KMS-11 (cell line): ENCODE measurements at regions not wholly inside any gene's neighbourhood (a gene's known extent, or its start where the extent isn't known, plus 50 kb on each side); places are given as distances from the start of the nearest gene placed in this dataset.

ENCODE experiments used
- H2AFZ ChIP-seq: fragments of 200-600 bp; sonication (generic); 2 replicates; pipeline ENCODE4 v1.6.1; 2016; ENCODE audit warnings: antibody characterized with exemption, mixed run types, low read depth
- H3K27ac ChIP-seq: fragments of 200-600 bp; sonication (generic); 2 replicates; pipeline ENCODE4 v1.6.1; 2016; ENCODE audit warnings: mild to moderate bottlenecking, mixed run types
- H3K27me3 ChIP-seq: fragments of 200-600 bp; sonication (generic); 2 replicates; pipeline ENCODE4 v1.6.1; 2017; ENCODE audit warnings: mild to moderate bottlenecking, low read depth, mixed run types, moderate library complexity; ENCODE audit not compliant: insufficient read depth
- H3K36me3 ChIP-seq: fragments of 200-600 bp; sonication (generic); 2 replicates; pipeline ENCODE4 v1.6.1; 2017; ENCODE audit warnings: mild to moderate bottlenecking, mixed run types; ENCODE audit not compliant: insufficient read depth
- H3K4me1 ChIP-seq: fragments of 200-600 bp; sonication (generic); 2 replicates; pipeline ENCODE4 v1.6.1; 2016; ENCODE audit warnings: mild to moderate bottlenecking, low read depth, mixed run types; ENCODE audit not compliant: poor library complexity, severe bottlenecking
- H3K4me2 ChIP-seq: fragments of 200-600 bp; sonication (generic); 2 replicates; pipeline ENCODE4 v1.7.0; 2016; ENCODE audit warnings: mild to moderate bottlenecking, mixed run types
- H3K4me3 ChIP-seq: fragments of 200-600 bp; sonication (generic); IDR thresholded peaks from 2 replicates; pipeline ENCODE4 v1.6.1; 2017; ENCODE audit warnings: low read depth, low read length, mixed read lengths; ENCODE audit not compliant: insufficient read depth
- H3K79me2 ChIP-seq: fragments of 200-600 bp; sonication (generic); 2 replicates; pipeline ENCODE4 v1.6.1; 2016; ENCODE audit warnings: low read depth, mixed run types; ENCODE audit not compliant: insufficient read depth
- H3K9ac ChIP-seq: fragments of 200-600 bp; sonication (generic); 2 replicates; pipeline ENCODE4 v1.6.1; 2016; ENCODE audit warnings: mild to moderate bottlenecking, mixed run types
- H4K20me1 ChIP-seq: fragments of 200-600 bp; sonication (generic); 2 replicates; pipeline ENCODE4 v1.6.1; 2016; ENCODE audit warnings: mild to moderate bottlenecking, mixed run types; ENCODE audit not compliant: insufficient read depth
- TF ChIP-seq, protein P1 (sequence below): fragments of 200-600 bp; sonication (generic); conservative IDR thresholded peaks from 2 replicates; pipeline ENCODE4 v1.6.1; 2017; ENCODE audit warnings: low read depth, mild to moderate bottlenecking, antibody characterized with exemption, low read length, moderate library complexity, mixed read lengths

DNA sequence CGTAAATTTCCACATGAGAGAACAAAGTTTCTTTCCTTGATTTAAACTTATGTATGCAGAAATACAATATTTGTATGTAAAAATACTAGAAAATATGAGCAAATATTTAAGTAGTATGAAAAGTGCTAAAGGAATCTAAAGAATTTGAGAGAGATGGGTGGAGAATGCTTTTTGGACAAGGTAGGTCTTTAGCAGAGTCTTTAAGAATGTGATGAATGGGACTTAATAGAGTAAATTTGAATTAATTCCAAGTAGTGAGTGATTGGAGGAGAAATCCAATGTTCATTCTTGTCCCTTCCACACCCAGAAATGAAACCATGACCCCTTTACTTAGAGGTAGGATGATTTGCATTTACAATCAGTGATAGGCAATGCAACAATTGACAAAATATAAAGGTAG, 570.9 kb upstream of the ZFP42 start:
- Histone ChIP-seq H2AFZ (no peak overlapping the region), H3K4me3 (no peak overlapping the region), H4K20me1 (no peaks in the 10 kb centered on the region), H3K4me2 (no peak overlapping the region), H3K4me1 (no peaks in the 10 kb centered on the region), H3K27me3 (no peaks in the 10 kb centered on the region), H3K9ac (no peak overlapping the region), H3K79me2 (no peaks in the 10 kb centered on the region), H3K36me3 (no peaks in the 10 kb centered on the region; the same call in 1 of the 2 replicates), H3K27ac (no peak overlapping the region)
- TF ChIP-seq, protein P1, sequence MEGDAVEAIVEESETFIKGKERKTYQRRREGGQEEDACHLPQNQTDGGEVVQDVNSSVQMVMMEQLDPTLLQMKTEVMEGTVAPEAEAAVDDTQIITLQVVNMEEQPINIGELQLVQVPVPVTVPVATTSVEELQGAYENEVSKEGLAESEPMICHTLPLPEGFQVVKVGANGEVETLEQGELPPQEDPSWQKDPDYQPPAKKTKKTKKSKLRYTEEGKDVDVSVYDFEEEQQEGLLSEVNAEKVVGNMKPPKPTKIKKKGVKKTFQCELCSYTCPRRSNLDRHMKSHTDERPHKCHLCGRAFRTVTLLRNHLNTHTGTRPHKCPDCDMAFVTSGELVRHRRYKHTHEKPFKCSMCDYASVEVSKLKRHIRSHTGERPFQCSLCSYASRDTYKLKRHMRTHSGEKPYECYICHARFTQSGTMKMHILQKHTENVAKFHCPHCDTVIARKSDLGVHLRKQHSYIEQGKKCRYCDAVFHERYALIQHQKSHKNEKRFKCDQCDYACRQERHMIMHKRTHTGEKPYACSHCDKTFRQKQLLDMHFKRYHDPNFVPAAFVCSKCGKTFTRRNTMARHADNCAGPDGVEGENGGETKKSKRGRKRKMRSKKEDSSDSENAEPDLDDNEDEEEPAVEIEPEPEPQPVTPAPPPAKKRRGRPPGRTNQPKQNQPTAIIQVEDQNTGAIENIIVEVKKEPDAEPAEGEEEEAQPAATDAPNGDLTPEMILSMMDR, result no peak

DNA sequence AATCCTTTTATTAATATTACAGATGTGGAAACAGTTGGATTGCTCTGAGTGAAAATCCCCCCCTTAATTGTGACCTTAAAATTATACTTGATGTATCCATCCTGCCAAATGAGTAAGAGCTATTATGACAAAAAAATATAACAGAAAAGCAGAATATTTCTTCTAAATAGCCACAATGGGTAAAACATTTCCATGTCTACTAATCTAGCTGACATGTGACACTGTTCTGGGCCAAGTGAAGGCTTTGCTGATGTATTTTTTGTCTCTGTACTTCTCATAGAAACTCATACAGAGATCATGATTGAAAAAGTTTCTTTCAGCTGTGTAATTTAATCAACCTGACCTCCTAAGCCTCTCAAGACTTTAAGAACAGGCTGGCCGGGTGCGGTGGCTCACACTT, 569.1 kb upstream of the ZFP42 start:
- H3K36me3 ChIP-seq, result no peaks in the 10 kb centered on the region; the same call in 1 of the 2 replicates
- H3K9ac ChIP-seq, result no peak overlapping the region
- no peaks in the 10 kb centered on the region for H3K27me3 ChIP-seq
- no peak overlapping the region for H2AFZ ChIP-seq
- H3K4me2 ChIP-seq, result no peak overlapping the region
- H3K4me1 ChIP-seq, result no peaks in the 10 kb centered on the region
- TF ChIP-seq, protein P1, result no peak
- H3K79me2 ChIP-seq, result no peaks in the 10 kb centered on the region
- H3K4me3 ChIP-seq, result no peak overlapping the region
- no peaks in the 10 kb centered on the region for H4K20me1 ChIP-seq
- no peak overlapping the region for H3K27ac ChIP-seq

DNA sequence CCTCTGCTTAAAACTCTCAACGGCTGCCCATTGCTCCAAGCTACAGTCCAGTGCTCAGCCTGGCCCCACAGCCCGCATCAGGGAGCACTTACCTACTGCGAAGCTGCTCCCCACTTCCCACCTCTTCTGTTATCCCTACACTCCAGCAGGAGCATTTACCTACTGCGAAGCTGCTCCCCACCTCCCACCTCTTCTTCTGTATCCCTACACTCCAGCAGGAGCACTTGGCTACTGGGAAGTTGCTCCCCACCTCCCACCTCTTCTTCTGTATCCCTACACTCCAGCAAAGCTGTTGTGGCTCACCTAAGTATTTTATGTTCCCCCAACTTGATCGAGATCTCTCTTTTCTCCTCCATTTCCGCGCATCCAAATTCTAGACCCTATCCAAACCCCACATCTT, 563.3 kb upstream of the ZFP42 start:
- no peaks in the 10 kb centered on the region for H3K36me3 ChIP-seq
- no peak overlapping the region for H3K9ac ChIP-seq
- H3K4me1 ChIP-seq, result no peaks in the 10 kb centered on the region
- no peak overlapping the region for H3K27ac ChIP-seq
- H3K4me2 ChIP-seq, result no peak overlapping the region
- TF ChIP-seq, protein P1, result no peak
- H4K20me1 ChIP-seq, result no peaks in the 10 kb centered on the region
- no peak overlapping the region for H3K4me3 ChIP-seq
- no peaks in the 10 kb centered on the region for H3K27me3 ChIP-seq
- no peaks in the 10 kb centered on the region for H3K79me2 ChIP-seq
- H2AFZ ChIP-seq, result no peak overlapping the region

DNA sequence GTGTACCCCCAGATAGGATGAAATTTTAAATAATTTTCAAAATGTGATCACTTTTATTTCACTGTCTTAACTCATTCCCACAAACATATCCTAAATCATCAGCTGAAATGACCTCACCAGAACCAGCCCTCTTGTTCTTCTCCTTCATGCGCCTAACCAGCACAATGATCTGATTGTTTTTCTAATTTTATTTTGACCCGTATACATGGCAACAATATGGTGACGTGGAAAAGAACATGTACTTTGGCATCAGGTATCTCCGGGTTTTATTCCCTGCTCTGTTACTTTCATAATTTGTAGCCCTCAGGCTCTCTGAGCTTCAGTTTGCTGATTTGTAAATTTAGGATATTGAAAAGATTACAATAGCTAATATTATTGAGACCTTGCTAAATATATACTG, 562.4 kb upstream of the ZFP42 start:
- Histone ChIP-seq H3K79me2 (no peaks in the 10 kb centered on the region), H3K27me3 (no peaks in the 10 kb centered on the region), H3K36me3 (no peaks in the 10 kb centered on the region), H3K4me2 (no peak overlapping the region), H2AFZ (no peak overlapping the region), H3K9ac (no peak overlapping the region), H3K4me3 (no peak overlapping the region), H3K4me1 (no peaks in the 10 kb centered on the region), H3K27ac (no peak overlapping the region), H4K20me1 (no peaks in the 10 kb centered on the region)
- TF ChIP-seq, protein P1, result no peak

DNA sequence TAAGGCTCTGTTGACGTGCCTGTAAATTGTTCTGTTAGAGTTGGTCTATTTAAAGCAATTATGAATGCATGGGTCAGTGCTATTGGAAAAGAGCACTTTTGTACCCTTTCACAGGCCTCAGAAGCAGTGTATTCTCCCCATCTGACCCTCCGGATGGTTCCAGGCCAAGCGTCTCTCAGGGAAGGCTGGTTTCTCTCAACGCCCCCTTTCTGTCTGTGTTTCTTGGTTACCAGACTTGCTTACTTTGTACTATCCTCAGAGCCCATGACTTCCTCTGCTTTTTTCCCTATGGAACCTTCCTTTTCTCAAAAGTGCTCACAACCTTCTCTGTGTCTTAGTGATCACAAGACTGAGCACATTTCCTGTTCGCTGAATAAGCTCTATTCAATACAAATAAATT, 559.3 kb upstream of the ZFP42 start:
- no peak overlapping the region for H3K4me3 ChIP-seq
- no peak overlapping the region for H3K9ac ChIP-seq
- TF ChIP-seq, protein P1, result no peak
- H3K27ac ChIP-seq, result no peak overlapping the region
- H3K4me2 ChIP-seq, result no peak overlapping the region
- no peaks in the 10 kb centered on the region for H3K79me2 ChIP-seq
- H3K4me1 ChIP-seq, result no peaks in the 10 kb centered on the region
- no peaks in the 10 kb centered on the region for H3K27me3 ChIP-seq
- no peak overlapping the region for H2AFZ ChIP-seq
- no peaks in the 10 kb centered on the region for H4K20me1 ChIP-seq
- H3K36me3 ChIP-seq, result no peaks in the 10 kb centered on the region
